Lower leg skin (tissue), 4 donors: ENCODE measurements at regions not wholly inside any gene's neighbourhood (a gene's known extent, or its start where the extent isn't known, plus 50 kb on each side); places are given as distances from the start of the nearest gene placed in this dataset.

Experiments
- DNase-seq, 2 donors: peaks; one replicate each; pipeline ENCODE4 v3.0.0-alpha.2; 2019; ENCODE audit warnings: low spot score in 2 of 2
- H3K4me3 ChIP-seq: fragments of 200-600 bp; sonication (generic); 2 replicates; pipeline ENCODE4 v1.5.1; 2017; ENCODE audit warnings: mild to moderate bottlenecking, low read depth; ENCODE audit not compliant: poor library complexity, severe bottlenecking
- CTCF ChIP-seq, 3 donors: fragments of 450-650 bp; IDR thresholded peaks; one replicate each; pipeline ENCODE4 v1.5.1; 2016; ENCODE audit warnings: antibody characterized with exemption in 3 of 3, mild to moderate bottlenecking in 3 of 3, moderate library complexity in 2 of 3
- POLR2A ChIP-seq, 2 donors: fragments of 450-650 bp; IDR thresholded peaks; one replicate each; pipeline ENCODE4 v1.6.1; 2016 to 2017; ENCODE audit warnings: antibody characterized with exemption in 2 of 2, mild to moderate bottlenecking in 1 of 2, moderate library complexity in 1 of 2
- WGBS, 2 donors: methylation state at CpG; one replicate each; pipeline ENCODE4 v1.1.5; 2018; 5-methylcytosine and 5-hydroxymethylcytosine counted together
- intact Hi-C: fragments of 100-400 bp; cut with DNase I; formaldehyde crosslinking; loops from one replicate; pipeline ENCODE4 v1.15.0; 2023; ENCODE audit warnings: low total_unique reads

GRCh38 chr7:142698429-142698828 is 50.8 kb upstream of the PRSS1 start:
- WGBS, 2 donors = 92 to 94% methylated on average over 1 of the region's 1 CpG
- no peak overlapping the region for H3K4me3 ChIP-seq
- DNase-seq = no peak
- intact Hi-C loops = no loop called here
- TF ChIP-seq CTCF (IDR thresholded peaks at IDR 0.05) = no peak
- no peak for TF ChIP-seq POLR2A (IDR thresholded peaks at IDR 0.05)

GRCh38 chr7:142697270-142697669 is 52.0 kb upstream of the PRSS1 start:
- no peak overlapping the region for H3K4me3 ChIP-seq
- intact Hi-C loops = no loop called here
- no peak for DNase-seq
- TF ChIP-seq POLR2A (IDR thresholded peaks at IDR 0.05) = no peak
- no peak for TF ChIP-seq CTCF (IDR thresholded peaks at IDR 0.05)
- WGBS, 2 donors = 47 to 61% methylated on average over 4 of the region's 4 CpGs

DNA sequence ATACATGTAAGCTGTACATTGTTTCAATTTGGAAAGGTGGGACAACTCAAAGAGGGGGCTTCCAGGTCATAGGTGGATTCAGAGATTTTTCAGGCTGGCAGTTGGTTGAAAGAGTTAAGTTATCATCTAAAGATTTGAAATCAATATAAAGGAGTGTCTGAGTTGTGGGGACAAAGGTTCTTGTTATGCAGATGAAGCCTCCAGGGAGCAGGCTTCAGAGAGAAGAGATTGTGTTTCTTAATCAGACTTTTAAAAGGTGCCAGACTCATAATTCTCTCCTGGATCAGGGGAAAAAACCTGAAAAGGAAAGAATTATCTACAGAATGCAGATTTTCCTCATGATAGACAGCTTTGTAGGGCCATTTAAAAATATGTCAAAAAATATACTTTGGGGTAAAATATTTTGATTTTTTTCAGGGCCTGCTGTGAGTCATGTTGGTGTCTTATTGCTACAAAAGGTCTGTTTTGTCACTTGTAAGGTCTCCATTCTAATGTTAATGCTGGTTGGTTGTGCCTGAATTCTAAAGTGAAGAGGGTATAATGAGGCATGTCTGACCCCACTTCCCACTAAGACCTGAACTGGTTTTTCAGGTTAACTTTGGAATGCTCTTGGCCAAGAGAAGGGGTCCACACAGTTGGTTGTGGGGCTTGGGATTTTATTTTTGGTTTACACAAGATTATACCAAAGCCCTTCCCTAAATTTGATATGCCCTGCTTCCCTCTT is 52.7 kb upstream of the PRSS1 start:
- no peak for DNase-seq
- no peak overlapping the region for H3K4me3 ChIP-seq
- intact Hi-C loops = no loop called here
- TF ChIP-seq POLR2A (IDR thresholded peaks at IDR 0.05) (no peak), CTCF (IDR thresholded peaks at IDR 0.05) (no peak)

DNA sequence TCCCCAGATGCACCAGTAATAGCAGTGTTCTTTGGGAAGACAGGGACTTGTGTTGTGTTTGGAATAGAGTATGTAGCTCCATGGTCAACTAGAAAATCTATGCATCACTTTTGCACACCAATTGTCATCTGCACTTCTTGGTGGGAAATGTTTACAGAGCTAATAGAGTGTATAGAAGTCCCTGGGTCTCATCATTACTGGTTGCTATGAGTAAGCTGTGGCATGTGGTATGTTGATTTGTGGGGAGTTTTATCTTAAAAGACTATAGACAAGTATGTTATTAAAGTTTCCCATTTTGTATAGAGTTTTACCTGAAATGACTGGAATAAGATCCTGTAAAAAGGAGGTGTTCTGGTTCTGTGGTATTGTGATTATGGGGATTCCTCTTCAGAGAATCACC is 55.4 kb upstream of the PRSS1 start:
- no peak for DNase-seq
- H3K4me3 ChIP-seq = no peak overlapping the region
- intact Hi-C loops = no loop called here
- TF ChIP-seq CTCF (IDR thresholded peaks at IDR 0.05) (no peak), POLR2A (IDR thresholded peaks at IDR 0.05) (no peak)

DNA sequence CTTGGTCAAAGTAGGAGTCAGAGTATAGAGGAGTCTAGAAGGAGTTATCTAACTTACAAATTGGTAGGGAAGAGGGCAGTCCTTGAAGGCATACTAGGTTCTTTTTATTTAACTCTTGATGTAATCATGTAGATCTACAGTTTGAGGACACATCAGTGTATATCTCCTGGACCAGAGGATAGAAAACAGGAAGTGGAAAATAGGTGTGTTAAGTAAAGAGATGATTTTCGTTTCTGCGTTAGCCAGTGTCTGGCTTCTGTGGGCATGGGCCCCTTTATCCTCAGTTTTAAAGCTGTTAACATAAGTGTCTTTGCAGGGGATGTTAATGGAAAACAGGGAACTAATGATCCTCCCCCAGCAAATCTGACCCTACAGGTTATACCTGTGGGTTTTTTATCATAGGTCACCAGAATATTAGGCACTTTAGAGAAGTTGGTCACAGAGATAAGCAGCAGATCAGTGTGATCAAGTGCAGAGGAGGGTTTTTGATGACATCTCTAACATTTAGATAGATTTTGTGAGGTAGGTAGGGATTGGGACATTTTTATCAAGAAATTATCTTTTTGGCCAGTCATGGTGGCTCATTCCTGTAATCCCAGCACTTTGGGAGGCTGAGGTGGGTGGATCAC is 58.6 kb upstream of the PRSS1 start:
- intact Hi-C loops = no loop called here
- WGBS, 2 donors = 71 to 72% methylated on average over 2 of the region's 2 CpGs
- TF ChIP-seq CTCF (IDR thresholded peaks at IDR 0.05) (no peak), POLR2A (IDR thresholded peaks at IDR 0.05) (no peak)

More for the DNA sequence above, 58.6 kb upstream of the PRSS1 start:
- H3K4me3 ChIP-seq = no peak overlapping the region
- DNase-seq = no peak
